ENCODE measurements at regions not wholly inside any gene's neighbourhood (a gene's known extent, or its start where the extent isn't known, plus 50 kb on each side); places are given as distances from the start of the nearest gene placed in this dataset.

DNA sequence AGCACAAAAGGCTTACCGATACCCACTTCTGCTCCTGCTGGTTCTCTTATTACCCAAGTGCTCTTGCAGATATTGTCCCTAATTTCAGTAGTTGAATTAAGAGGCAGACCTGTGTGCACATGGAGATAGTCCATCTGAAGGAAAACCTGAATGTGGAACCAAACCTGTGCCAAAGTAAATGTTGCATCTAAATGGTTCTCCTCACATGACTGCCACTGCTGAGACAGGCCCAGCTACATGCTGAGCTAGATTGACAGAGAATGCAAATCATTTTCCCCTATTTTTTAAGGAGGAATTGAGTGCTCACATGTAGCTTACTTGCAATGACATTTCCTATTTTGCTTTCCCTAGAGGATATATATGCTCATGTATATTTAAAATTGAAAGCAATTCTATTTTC lies 609.1 kb upstream of the TECRL start:
- Histone ChIP-seq H3K4me3 (ENCODE audit: low read depth, low read length, poor library complexity, severe bottlenecking) (no peak overlapping the region), H3K9me2 (ENCODE audit: insufficient read depth, low read length) (no peaks in the 10 kb centered on the region), H3K4me1 (ENCODE audit: insufficient read depth, low read length, poor library complexity, severe bottlenecking) (no peaks in the 10 kb centered on the region), H4K20me1 (ENCODE audit: insufficient read depth, low read length) (no peaks in the 10 kb centered on the region), H3K9me3 (ENCODE audit: low read length) (no peaks in the 10 kb centered on the region), H3K36me3 (ENCODE audit: insufficient read depth, low read length) (no peaks in the 10 kb centered on the region), H2AFZ (ENCODE audit: low read length) (no peak overlapping the region), H3K4me2 (ENCODE audit: low read length) (no peak overlapping the region), H3K27ac (ENCODE audit: low read depth, low read length, poor library complexity, severe bottlenecking) (no peak overlapping the region), H3K79me2 (ENCODE audit: insufficient read depth, low read depth, low read length) (no peaks in the 10 kb centered on the region)
- intact Hi-C loops (cut with micrococcal nuclease; ENCODE audit: unreplicated experiment): no loop called here
- TF ChIP-seq, protein P1, sequence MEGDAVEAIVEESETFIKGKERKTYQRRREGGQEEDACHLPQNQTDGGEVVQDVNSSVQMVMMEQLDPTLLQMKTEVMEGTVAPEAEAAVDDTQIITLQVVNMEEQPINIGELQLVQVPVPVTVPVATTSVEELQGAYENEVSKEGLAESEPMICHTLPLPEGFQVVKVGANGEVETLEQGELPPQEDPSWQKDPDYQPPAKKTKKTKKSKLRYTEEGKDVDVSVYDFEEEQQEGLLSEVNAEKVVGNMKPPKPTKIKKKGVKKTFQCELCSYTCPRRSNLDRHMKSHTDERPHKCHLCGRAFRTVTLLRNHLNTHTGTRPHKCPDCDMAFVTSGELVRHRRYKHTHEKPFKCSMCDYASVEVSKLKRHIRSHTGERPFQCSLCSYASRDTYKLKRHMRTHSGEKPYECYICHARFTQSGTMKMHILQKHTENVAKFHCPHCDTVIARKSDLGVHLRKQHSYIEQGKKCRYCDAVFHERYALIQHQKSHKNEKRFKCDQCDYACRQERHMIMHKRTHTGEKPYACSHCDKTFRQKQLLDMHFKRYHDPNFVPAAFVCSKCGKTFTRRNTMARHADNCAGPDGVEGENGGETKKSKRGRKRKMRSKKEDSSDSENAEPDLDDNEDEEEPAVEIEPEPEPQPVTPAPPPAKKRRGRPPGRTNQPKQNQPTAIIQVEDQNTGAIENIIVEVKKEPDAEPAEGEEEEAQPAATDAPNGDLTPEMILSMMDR (conservative IDR thresholded peaks at IDR 0.05; ENCODE audit: low read length): no peak
- no peak for TF ChIP-seq EZH2phosphoT487 (IDR thresholded peaks at IDR 0.05; ENCODE audit: borderline replicate concordance, low read depth, low read length)
- no TSS peak for BruUV-seq (replicated peaks)
- DNase-seq (ENCODE audit: low spot score): no peak
- POLR2A ChIA-PET: no interaction called here
- CTCF ChIA-PET (ENCODE audit: unreplicated experiment): no interaction called here

GRCh38 chr4:65014078-65014477 lies 604.8 kb upstream of the TECRL start:
- Histone ChIP-seq H3K9me2 (ENCODE audit: insufficient read depth, low read length) (no peaks in the 10 kb centered on the region), H3K4me3 (ENCODE audit: low read depth, low read length, poor library complexity, severe bottlenecking) (no peak overlapping the region), H4K20me1 (ENCODE audit: insufficient read depth, low read length) (no peaks in the 10 kb centered on the region), H3K36me3 (ENCODE audit: insufficient read depth, low read length) (no peaks in the 10 kb centered on the region), H3K79me2 (ENCODE audit: insufficient read depth, low read depth, low read length) (no peaks in the 10 kb centered on the region), H3K4me1 (ENCODE audit: insufficient read depth, low read length, poor library complexity, severe bottlenecking) (no peaks in the 10 kb centered on the region), H2AFZ (ENCODE audit: low read length) (no peak overlapping the region), H3K9me3 (ENCODE audit: low read length) (no peaks in the 10 kb centered on the region), H3K4me2 (ENCODE audit: low read length) (no peak overlapping the region), H3K27ac (ENCODE audit: low read depth, low read length, poor library complexity, severe bottlenecking) (no peak overlapping the region)
- intact Hi-C loops (cut with micrococcal nuclease; ENCODE audit: unreplicated experiment): no loop called here
- ChIA-PET POLR2A (no interaction called here), CTCF (ENCODE audit: unreplicated experiment) (no interaction called here)
- no peak for DNase-seq (ENCODE audit: low spot score)
- no TSS peak for BruUV-seq (replicated peaks)
- TF ChIP-seq, protein P1 (conservative IDR thresholded peaks at IDR 0.05; ENCODE audit: low read length): no peak
- TF ChIP-seq EZH2phosphoT487 (IDR thresholded peaks at IDR 0.05; ENCODE audit: borderline replicate concordance, low read depth, low read length): no peak

DNA sequence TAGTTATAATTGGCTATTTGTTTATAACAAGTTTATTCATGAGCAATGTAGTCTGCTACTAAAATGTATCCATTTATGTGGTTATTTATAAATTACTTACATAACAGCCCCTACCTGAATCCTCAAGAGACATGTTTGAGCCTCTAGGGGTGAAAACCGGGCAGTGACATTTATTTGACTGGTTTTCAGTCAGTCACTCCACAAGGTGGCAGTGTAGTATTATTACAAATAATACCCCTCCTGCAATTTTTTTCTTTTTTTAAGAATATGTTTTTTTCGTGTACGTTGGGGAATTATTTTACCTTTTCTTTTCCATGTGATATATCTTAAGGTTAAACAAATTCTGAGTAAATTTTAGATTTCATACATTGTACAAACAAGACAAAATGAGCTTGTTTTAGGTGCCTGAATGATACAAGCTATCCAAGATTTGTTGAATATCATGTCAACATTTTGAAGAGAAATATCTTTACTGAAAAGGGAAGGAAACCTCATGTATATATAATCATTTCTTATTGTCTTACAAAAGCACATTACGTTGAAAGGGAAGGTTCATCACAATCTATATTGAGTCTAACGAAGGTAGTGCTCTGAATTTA lies 598.7 kb upstream of the TECRL start:
- Histone ChIP-seq H3K36me3 (ENCODE audit: insufficient read depth, low read length) (no peaks in the 10 kb centered on the region), H3K4me1 (ENCODE audit: insufficient read depth, low read length, poor library complexity, severe bottlenecking) (no peaks in the 10 kb centered on the region), H3K9me3 (ENCODE audit: low read length) (no peaks in the 10 kb centered on the region), H3K79me2 (ENCODE audit: insufficient read depth, low read depth, low read length) (no peaks in the 10 kb centered on the region), H3K4me3 (ENCODE audit: low read depth, low read length, poor library complexity, severe bottlenecking) (no peak overlapping the region), H3K27ac (ENCODE audit: low read depth, low read length, poor library complexity, severe bottlenecking) (no peak overlapping the region), H3K9me2 (ENCODE audit: insufficient read depth, low read length) (no peaks in the 10 kb centered on the region), H2AFZ (ENCODE audit: low read length) (no peak overlapping the region), H3K4me2 (ENCODE audit: low read length) (no peak overlapping the region), H4K20me1 (ENCODE audit: insufficient read depth, low read length) (no peaks in the 10 kb centered on the region)
- BruUV-seq (replicated peaks): no TSS peak
- peak; percentile 53 for DNase-seq (ENCODE audit: low spot score)
- no peak for TF ChIP-seq EZH2phosphoT487 (IDR thresholded peaks at IDR 0.05; ENCODE audit: borderline replicate concordance, low read depth, low read length)
- TF ChIP-seq, protein P1 (conservative IDR thresholded peaks at IDR 0.05; ENCODE audit: low read length): peak; percentile 85
- POLR2A ChIA-PET: no interaction called here
- CTCF ChIA-PET (ENCODE audit: unreplicated experiment): no interaction called here
- intact Hi-C loops (cut with micrococcal nuclease; ENCODE audit: unreplicated experiment): no loop called here

All from OCI-LY7 (cell line).